Stimulated activated CD4-positive, alpha-beta T cell treated with anti-CD3 and anti-CD28 coated beads, Interleukin-15, amount 100 ng/mL, for 24 hours (primary cell): ENCODE measurements at regions not wholly inside any gene's neighbourhood (a gene's known extent, or its start where the extent isn't known, plus 50 kb on each side); places are given as distances from the start of the nearest gene placed in this dataset.

Experiments used
- DNase-seq: peaks from one replicate; pipeline ENCODE4 v3.0.0-alpha.2; 2020

DNA sequence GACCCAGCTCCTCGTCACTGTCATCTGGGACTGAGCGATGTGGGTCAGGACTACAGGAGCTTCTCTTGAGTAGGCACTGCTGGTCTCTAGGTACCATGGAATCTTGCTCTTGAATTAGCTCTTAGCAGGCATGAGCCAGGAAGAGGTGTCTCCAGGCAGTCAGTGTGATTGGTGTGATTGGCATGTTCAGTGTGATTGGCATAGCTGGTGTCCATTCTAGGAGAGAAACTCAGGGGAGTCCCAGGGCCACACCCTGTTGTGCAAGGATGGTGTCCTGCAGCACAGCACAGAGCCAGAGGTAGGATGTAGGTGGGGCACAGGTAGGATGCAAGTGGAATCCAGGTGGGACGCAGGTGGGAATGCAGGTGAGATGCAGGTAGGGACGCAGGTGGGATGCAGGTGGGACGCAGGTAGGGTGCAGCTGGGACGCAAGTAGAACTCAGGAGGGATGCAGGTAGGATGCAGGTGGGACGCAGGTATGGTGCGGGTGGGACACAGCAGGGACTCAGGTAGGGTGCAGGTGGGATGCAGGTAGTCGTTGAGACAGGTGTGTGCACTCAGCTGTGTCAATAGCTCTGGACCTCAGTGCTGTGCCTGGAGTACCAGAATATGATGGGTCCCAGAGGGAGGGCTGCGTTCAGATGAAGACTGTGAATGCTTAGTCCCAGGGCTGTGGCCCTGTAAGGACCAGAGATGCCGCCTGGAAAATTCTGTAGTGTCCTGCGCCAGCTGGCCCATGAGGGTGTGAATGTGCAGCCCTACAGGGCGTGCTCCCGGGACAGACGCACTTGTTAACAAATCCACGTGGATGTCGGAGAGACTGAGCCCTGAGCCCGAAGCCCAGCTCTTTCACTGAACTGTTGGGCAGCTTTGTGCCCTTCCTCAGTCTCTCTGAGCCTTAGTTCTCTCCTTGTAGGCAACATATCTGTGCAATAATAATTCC lies 248.2 kb upstream of the PITRM1 start:
- DNase-seq = no peak

DNA sequence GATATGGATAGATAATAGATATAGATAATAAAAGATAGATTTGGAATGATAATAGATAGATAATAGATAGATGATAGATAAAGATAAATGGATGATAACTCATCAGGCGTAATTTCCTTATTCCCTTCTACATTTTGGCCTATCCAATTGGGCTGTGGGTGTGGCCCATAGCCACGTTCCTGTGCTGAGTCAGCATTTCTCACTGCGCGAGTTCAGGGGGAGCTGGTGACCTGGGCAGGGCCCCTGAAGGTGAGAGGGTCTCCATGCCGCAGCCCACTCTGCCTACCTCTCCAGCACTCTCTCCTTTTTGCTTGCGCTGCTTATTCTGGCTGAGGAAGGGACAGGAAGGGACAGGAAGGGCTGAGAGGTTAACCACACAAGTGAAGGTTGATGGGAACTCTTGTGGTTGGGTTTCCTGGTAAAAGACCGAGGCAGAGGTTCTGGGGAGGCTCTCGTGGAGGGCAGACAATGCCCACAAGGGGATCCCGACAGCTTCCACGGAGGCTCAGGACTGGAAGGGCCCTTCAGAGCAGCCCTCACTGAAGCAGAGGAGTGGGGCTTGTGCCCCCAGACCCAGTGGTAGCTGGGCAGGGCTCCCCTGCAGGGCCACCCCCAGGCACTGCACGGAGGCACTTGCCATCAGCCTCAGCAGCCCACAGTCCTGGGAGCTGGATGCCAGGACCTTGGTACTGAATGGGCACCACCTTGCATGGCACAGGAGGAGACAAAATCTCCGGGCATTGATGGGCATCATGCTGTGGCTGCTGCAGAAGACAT lies 247.3 kb upstream of the PITRM1 start:
- DNase-seq = peak; percentile 20

DNA sequence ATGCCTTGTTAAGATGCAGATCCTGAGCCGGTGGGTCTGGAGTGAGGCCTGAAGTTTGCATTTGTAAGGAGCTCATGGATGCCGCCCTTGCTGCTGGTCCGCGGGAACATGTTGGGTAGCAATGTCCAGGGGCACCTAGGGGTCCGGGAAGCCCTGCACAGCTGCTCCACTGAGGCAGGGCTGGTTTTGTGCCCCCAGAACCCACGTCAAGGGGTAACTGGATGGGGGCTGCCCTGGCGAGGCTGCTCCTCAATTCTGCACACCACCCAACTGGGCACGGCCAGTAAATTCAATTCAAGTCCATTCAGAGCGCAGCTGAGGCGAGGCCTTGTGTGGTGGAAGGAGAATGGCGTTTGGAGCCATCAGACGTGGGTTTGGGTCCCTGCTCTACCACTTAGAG lies 246.3 kb upstream of the PITRM1 start:
- no peak for DNase-seq

DNA sequence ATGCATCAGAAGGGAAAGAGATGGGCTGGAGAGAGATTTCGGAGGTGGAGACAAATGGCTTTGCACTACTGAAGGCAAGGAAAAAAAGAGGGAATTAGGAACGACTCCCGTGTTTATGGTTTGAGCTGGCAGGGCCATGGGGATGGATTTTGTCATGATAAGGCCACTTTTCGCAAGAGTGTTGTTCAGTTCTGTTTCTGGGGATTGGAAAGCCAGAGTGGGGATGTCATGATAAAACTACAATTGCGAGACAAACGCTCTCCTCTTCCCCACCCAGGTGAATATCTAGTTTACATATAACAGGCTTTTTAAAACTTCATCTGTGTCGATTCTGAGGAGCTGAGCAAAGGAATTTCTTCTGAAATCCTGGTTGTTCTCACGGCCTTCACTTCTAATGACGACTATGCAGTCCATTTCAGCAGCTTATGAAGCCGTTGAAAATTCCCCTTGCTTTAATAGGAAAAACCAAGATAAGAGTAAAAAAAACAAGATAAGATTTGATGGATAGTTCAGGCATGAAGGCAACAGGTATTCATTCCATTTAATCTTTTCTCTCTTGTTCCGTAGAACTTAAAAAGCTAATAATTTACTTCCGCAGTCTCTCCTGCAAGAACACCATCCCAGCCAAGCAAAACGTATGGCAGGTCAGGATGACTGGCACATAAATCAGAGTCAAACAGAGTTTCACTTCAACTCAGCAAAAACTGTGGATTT lies 245.6 kb upstream of the PITRM1 start:
- DNase-seq = no peak

DNA sequence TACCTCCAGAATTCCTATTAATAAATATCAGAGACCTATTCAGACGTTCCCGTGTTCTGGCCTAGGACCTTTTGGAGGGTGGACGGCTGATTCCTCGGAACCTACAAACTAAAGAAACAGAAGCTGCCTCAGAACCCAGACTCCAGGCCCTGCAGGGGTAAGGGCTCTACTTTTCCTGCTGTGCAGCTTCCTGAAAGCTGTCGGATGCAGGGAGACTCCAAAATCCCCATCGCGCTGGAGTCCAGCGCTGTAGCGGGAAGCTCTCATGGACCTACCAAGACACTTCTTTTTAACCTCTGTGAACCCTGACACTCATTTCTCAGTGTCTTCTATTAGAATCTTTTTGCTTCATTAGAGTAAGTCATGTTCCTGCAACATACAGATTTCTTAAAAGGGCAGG lies 244.5 kb upstream of the PITRM1 start:
- DNase-seq = no peak

DNA sequence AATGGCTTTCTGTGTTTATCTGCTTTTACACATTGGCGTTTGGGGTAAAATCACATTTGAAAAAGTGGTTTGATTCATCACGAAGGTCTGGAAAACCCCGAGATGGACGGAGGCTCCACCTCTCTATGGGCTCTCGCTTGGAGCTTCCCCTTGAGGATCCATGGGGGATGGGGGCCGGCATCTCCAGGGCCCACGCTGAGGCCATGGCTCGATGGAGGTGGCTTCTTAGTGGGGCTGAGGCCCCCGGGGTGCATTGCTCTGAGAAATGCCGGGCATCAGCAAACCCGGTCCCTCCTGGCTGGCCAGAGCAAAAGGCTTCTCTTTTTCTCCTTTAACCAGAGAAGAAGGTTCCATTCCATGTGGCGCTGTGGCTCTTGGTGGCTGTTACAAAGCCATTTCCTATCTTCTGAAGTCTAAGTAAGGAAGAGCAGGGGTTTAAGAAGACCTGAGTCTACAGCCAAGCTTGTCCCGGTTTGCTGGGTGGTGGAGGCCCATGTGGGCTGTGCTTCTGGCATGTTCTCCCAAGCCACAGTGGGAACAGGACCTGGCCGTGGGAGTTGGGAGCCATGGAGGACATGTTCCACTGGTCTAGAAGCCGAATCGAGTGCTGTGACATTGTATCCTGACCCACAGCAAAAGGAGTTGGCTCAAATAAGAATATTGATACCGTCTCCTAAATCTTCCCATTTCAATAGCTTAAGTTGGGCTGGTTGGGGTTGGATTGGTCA lies 243.5 kb upstream of the PITRM1 start:
- no peak for DNase-seq

DNA sequence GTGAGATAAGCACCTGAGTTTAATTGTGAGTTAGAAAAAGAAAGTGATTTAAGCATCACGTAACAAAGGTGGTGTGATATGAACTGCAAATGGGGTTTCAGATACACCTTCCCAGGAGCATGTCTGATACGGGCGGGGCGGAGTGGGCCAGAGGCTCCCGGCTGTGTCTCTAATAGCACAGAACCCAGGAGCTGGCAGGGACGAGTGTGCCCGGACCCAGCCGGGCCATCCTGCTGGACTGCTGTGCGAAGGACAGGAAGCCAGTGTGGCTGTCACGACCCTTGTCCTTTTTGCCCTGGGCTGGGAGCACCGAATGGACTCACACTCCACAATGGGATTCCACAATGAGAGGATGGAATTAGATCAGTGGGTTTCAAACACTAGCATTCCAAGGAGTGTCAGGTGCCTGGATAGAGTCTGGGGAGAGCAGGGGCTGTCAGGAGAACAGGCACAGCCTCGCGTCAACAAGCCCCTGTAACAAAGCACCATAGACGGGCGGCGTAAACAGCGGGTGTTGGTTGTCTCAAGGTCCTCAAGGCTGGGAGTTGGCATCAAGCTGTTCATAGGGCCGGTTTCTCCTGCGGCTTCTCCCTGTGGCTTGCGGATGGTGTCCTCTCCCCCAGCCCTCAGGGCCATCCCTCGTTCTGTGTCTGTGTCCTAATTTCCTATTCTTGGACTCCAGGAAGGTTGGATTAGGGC lies 242.6 kb upstream of the PITRM1 start:
- DNase-seq = no peak

DNA sequence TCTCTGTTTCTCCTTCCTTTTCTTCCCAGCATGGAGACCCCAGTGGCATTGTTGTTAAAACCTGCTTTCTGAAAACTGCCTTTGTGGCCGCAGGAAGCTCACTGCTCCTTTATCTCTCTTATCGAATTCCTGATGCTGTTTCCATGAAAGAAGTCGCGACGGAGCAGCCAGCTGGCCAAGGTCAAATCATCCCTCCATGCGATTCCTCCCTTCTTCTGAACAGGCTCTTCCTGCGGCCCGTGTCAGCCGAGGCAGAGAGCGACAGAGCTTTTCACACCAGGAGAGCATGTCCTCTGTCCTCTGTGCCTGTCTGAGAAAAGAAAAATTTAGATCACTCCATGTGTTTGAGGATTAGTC lies 242.1 kb upstream of the PITRM1 start:
- no peak for DNase-seq

DNA sequence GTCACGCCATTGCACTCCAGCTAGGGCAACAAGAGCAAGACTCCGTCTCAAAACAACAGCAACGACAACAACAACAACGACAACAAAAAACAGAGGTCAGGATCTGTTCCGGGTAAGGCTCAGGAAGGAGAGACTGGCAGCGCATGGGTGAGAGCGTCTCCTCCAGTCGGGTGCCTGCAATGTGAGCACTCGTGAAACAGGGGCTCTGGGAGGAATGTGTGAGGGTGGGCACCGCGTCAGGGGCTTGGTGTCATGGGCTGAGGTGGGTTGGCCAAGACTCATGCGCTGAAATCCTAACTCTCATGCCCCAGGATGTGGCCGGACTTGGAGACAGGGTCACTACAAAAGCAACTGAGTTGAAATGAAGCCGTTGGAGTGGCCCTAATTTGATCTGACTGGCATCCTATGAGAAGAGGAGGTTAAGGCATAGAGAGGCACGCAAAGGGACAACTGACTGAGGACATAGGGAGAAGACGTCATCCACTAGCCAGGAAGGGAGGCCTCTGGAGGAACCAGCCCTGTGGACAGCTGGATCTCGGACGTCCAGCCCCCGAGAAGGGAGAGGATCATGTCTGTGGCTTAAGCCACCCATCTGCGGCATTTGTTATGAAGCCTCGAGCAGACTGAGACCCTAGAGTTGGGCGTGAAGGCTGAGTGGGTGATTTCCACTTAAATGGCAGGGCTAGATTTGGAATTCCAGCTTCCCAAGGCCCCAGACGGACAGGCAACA lies 241.5 kb upstream of the PITRM1 start:
- DNase-seq = no peak

DNA sequence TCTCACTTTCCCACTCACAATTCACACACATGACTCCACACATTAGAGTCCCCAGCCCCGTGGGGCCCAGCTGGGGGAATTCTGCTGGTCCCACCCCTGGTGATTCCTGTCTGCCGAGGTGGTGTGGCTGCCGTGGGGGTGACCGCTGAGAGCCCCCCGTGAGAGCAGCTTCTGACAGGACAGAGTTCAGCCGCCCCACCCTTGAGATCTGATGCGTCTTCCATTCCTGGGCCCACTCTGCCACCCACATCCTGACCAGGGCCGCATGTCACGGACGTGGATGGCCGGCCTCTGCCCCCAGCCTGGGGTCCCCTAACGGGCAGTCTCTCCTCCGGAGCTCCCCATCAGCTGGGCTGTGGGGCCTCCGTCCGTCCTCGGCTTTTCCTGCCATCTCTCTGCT lies 240.1 kb upstream of the PITRM1 start:
- no peak for DNase-seq

DNA sequence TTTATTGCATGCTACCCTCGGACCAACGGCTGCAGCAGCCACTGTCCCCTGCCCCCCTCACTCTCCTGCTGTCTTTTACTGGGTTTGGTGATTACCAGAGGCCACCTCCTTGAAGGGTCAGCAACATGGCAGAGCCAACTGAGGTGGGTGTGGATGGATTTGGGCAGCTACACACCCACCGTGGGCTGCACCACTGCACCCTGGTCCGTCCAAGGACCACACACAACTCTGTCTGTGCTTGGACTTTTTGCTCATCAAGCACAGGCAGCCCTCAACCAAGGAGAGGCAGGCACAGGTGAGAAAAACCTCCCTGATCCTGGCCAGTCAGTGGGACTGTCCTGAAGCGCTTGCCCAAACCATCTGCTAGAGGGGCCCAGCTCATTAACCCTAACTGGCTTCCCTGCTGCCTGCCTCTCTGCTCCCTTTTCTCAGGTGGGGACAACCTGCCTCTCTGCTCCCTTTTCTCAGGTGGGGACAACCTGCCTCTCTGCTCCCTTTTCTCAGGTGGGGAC lies 239.5 kb upstream of the PITRM1 start:
- no peak for DNase-seq

DNA sequence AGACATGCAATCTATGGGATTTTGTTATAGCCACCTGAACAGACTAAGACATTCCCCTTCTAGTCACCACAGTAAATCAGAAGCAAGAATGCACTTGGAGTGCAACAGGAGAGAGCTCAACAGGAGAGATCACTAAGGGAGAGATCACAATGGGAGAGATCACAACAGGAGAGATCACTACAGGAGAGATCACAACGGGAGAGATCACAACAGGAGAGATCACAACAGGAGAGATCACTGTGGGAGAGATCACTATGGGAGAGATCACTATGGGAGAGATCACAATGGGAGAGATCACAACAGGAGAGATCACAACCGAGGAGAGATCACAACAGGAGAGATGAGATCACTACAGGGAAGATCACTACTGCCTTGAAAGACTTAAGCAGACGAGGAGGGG lies 238.5 kb upstream of the PITRM1 start:
- DNase-seq = no peak

DNA sequence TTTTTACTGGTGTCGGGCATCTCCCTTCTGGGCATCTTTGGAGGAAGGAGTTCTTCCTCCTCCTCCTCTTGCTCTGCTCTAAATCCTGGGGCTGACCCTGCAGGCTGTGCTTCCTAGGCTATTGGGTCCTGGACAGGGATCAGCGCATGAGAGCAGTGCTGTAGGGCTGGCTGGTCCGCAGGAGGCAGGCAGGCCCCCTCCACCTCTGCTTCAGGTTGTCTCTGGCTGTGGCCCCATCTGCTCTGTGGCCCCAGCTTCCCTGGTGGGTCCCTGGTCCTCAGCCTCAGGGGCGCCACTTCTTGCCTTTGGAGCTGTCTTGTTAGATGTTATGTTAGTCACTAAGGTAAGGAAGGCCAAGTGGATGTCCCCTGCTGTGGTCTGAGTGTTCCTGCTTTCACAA lies 237.3 kb upstream of the PITRM1 start:
- no peak for DNase-seq

DNA sequence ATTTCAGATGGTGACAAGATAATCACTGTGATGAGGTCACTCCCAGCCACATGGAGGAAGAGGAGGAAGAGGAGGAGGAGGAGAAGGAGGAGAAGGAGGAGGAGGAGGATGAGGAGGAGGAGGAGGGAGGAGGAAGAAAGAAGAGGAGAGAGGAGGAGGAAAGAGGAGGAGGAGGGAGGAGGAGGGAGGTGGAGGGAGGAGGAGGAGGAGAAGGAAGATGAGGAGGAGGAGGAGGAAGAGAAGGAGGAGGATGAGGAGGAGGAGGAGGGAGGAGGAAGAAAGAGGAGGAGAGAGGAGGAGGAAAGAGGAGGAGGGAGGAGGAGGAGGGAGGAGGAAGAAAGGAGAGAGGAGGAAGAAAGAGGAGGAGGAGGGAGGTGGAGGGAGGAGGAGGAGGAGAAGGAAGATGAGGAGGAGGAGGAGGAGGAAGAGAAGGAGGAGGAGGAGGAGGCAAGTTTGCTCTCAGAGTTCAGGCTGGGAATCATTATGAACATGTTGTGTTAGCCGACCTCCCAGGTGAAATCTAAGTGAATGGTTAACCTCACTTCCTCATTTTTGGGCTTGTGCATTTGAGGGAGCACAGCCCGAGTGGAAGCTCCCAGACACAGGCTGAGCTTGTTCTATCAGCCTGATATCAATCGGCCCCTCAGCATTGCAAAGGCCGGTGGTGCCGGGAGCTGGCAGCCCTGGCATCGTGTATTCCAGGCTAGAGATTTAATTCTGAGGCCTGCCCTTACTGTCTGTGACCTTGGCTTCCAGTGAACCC lies 236.2 kb upstream of the PITRM1 start:
- no peak for DNase-seq

DNA sequence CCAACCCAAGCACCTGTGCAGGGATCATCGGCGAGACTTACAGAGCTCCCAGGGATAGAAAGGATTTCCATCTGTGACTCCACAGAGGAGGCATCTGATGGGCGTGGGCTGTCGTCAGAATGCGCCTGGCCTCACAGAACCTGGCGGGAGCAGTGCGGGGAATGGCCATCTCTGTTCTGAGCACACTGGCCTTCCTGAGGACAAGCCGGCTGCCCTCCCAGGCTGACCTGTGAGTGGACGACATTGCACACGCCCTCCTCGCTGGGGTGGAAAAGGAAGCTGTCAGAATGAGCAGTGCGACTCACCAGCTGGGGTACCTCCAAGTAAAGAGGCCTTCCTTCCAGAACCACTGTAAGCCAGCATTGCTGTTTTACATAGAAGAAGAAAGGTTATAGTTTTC lies 234.6 kb upstream of the PITRM1 start:
- no peak for DNase-seq

DNA sequence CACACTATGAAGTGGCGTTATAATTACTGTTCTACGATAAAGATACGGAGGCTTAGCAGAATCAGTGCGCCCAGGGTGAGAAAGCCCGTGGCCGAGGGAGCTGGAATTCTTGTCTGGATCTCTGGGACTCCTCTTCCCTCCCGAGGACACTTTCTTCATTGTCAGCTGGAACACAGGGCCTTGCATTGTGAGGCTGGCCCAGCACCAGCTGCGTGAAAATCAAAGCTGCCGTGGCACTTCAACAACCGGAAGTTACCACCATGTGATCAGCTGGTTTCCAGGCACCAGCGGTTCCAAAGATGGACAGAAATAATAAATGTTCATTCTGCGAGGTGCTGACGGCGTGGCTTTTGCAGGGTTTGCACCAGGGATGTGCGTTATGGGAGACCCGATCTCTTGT lies 234.0 kb upstream of the PITRM1 start:
- DNase-seq = no peak

DNA sequence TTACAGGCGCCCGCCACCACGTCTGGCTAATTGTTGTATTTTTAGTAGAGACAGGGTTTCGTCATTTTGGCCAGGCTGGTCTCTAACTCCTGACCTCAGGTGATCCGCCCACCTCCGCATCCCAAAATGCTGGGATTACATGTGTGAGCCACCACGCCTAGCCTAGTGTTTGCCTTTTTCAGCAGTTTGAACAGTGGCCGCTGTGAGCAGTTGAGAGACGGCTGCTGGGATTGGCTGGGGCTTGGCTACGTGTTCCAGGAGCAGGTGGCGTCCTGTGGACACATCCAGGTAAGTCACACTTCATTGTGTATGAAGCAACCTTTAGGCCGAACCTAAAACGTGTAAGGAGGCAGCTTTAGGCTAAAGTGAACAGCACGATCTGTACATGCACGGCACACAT lies 231.8 kb upstream of the PITRM1 start:
- no peak for DNase-seq

DNA sequence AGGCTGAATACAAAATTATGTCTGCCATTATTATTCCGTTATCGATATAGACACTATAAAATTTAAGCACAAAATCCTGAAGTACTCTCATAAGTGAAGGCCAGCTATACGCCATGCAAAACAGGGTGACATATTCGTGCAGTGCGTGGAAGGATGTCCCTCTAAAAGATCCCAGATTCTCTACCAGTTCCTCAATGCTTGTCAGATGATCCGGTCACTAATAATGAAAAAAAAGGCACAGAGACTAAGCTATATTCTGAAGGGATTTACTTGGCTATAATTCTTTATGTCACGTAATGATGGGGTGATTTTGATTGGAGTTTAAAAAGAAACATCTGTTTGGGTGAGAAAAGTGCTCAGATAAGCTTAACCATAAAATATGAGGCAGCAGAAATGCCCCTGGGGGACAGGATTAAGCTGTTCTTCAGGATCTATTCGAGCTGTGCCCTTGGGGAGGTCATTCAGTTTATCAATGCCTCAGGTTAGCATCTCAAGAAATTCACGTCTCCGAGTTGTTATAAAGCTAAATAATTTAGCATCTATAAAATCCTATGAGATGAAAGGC lies 229.7 kb upstream of the PITRM1 start:
- DNase-seq = no peak

DNA sequence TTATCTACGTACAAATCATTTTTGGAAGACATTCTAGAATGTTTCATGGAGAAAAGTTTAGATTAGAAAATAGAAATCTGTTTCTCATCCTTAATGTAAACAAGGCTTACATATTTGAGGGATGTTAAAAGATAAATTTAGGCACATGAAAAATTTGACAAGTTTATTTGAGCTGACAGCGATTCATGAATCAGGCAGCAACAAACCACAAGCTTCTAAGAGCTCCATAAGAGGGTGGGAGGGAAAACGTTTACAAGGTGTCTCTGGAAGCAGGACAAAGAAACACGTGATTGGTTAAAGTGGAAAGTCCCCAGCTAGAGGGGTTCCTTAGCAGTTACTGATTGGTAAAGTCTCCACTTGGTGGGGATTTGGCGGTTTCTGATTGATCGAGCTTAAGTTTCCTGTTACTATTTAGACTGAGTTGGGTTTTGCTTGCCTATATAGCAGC lies 228.9 kb upstream of the PITRM1 start:
- DNase-seq = no peak

DNA sequence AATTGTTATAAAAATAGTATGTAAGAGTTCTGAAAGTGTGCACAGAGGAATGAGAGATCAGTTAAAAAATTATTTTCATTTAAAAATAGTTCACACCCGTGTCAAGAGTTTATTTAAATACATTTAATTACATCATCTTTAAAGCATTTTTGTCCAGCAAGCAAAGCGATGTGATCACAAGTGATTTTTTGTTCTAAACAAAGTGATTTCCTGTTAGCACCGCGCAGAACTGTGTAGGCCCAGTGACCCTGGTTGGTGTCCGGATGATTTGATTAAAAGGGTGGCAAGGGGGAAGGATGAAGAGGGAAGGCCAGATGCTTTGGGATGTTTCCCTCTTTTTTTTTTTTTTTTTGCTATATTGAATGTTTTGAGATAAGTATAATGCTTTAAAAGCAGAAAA lies 227.8 kb upstream of the PITRM1 start:
- DNase-seq = no peak
